HepG2 (cell line): ENCODE measurements at regions not wholly inside any gene's neighbourhood (a gene's known extent, or its start where the extent isn't known, plus 50 kb on each side); places are given as distances from the start of the nearest gene placed in this dataset.

ENCODE experiments used
- ZNF142 ChIP-seq: sonication (generic); formaldehyde crosslinking; IDR thresholded peaks from 2 replicates; pipeline ENCODE4 v1.4.0; 2020; ENCODE audit warnings: missing genetic modification reagents
- TF ChIP-seq, protein P1 (sequence below): sonication (generic); formaldehyde crosslinking; IDR thresholded peaks from 2 replicates; pipeline ENCODE4 v1.5.0; 2020; ENCODE audit warnings: mild to moderate bottlenecking, missing genetic modification reagents, borderline replicate concordance
- TF ChIP-seq, protein P2 (sequence below): sonication (generic); formaldehyde crosslinking; IDR thresholded peaks from 2 replicates; pipeline ENCODE4 v1.5.0; 2020; ENCODE audit warnings: missing genetic modification reagents

DNA sequence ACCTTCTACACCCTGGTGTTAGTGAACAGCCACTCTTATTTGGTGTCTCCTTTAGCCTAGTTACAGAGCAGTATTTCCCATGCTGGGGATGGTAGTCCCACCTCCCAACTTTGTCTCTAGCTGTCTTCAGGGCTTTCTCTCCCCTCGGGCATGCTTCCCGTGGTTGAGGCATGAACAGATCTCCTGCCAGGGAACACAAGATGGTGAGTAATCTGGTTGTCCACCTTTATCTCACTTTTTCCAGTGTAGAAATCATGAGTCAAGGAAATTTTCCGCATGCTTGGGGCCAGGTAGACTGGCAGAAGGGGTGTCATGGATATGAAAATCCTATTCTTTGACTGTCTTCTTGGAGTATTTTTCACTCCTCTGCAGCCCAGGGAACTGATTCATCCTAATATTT lies 532.9 kb downstream of the ANXA1 start (continued):
- TF ChIP-seq, protein P1, sequence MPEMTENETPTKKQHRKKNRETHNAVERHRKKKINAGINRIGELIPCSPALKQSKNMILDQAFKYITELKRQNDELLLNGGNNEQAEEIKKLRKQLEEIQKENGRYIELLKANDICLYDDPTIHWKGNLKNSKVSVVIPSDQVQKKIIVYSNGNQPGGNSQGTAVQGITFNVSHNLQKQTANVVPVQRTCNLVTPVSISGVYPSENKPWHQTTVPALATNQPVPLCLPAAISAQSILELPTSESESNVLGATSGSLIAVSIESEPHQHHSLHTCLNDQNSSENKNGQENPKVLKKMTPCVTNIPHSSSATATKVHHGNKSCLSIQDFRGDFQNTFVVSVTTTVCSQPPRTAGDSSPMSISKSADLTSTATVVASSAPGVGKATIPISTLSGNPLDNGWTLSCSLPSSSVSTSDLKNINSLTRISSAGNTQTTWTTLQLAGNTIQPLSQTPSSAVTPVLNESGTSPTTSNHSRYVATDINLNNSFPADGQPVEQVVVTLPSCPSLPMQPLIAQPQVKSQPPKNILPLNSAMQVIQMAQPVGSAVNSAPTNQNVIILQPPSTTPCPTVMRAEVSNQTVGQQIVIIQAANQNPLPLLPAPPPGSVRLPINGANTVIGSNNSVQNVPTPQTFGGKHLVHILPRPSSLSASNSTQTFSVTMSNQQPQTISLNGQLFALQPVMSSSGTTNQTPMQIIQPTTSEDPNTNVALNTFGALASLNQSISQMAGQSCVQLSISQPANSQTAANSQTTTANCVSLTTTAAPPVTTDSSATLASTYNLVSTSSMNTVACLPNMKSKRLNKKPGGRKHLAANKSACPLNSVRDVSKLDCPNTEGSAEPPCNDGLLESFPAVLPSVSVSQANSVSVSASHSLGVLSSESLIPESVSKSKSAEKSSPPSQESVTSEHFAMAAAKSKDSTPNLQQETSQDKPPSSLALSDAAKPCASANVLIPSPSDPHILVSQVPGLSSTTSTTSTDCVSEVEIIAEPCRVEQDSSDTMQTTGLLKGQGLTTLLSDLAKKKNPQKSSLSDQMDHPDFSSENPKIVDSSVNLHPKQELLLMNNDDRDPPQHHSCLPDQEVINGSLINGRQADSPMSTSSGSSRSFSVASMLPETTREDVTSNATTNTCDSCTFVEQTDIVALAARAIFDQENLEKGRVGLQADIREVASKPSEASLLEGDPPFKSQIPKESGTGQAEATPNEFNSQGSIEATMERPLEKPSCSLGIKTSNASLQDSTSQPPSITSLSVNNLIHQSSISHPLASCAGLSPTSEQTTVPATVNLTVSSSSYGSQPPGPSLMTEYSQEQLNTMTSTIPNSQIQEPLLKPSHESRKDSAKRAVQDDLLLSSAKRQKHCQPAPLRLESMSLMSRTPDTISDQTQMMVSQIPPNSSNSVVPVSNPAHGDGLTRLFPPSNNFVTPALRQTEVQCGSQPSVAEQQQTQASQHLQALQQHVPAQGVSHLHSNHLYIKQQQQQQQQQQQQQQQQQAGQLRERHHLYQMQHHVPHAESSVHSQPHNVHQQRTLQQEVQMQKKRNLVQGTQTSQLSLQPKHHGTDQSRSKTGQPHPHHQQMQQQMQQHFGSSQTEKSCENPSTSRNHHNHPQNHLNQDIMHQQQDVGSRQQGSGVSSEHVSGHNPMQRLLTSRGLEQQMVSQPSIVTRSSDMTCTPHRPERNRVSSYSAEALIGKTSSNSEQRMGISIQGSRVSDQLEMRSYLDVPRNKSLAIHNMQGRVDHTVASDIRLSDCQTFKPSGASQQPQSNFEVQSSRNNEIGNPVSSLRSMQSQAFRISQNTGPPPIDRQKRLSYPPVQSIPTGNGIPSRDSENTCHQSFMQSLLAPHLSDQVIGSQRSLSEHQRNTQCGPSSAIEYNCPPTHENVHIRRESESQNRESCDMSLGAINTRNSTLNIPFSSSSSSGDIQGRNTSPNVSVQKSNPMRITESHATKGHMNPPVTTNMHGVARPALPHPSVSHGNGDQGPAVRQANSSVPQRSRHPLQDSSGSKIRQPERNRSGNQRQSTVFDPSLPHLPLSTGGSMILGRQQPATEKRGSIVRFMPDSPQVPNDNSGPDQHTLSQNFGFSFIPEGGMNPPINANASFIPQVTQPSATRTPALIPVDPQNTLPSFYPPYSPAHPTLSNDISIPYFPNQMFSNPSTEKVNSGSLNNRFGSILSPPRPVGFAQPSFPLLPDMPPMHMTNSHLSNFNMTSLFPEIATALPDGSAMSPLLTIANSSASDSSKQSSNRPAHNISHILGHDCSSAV (CRISPR knock-in tag): no peak
- no peak for TF ChIP-seq ZNF142 (CRISPR knock-in tag)
- TF ChIP-seq, protein P2, sequence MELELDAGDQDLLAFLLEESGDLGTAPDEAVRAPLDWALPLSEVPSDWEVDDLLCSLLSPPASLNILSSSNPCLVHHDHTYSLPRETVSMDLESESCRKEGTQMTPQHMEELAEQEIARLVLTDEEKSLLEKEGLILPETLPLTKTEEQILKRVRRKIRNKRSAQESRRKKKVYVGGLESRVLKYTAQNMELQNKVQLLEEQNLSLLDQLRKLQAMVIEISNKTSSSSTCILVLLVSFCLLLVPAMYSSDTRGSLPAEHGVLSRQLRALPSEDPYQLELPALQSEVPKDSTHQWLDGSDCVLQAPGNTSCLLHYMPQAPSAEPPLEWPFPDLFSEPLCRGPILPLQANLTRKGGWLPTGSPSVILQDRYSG (CRISPR knock-in tag): no peak
